Iris pigment epithelial cell (primary cell): ENCODE measurements at regions not wholly inside any gene's neighbourhood (a gene's known extent, or its start where the extent isn't known, plus 50 kb on each side); places are given as distances from the start of the nearest gene placed in this dataset.
"Not testable (repeated sequence)": the region's sequence is repeated elsewhere in the genome, so short reads cannot be mapped to it uniquely, and the experiment has no call there.

ENCODE experiments used
- DNase-seq: peaks from one replicate; pipeline ENCODE4 v3.0.0-alpha.2; 2011; ENCODE audit warnings: low read depth

GRCh38 chr5:71822065-71822464, 103.0 kb downstream of the CARTPT start:
- DNase-seq = not testable (repeated sequence)

GRCh38 chr5:71825992-71826391, 106.9 kb downstream of the CARTPT start:
- no peak for DNase-seq

GRCh38 chr5:71828291-71829040, 109.4 kb downstream of the CARTPT start:
- DNase-seq = peak; percentile 62

- no peak for DNase-seq
Observed at GRCh38 chr5:71829206-71829605, 110.1 kb downstream of the CARTPT start.

GRCh38 chr5:71830681-71831539, 111.8 kb downstream of the CARTPT start:
- peak; percentile 84 for DNase-seq

GRCh38 chr5:71832812-71833715, 114.0 kb downstream of the CARTPT start:
- DNase-seq = no peak

GRCh38 chr5:71834601-71835000, 115.5 kb downstream of the CARTPT start:
- no peak for DNase-seq

GRCh38 chr5:71836084-71836483, 117.0 kb downstream of the CARTPT start:
- peak; percentile 30 for DNase-seq

GRCh38 chr5:71836559-71837112, 117.6 kb downstream of the CARTPT start:
- peak; percentile 62 for DNase-seq

- DNase-seq = no peak
Observed at GRCh38 chr5:71838286-71838685, 119.2 kb downstream of the CARTPT start.

- DNase-seq = no peak
Observed at GRCh38 chr5:71839096-71839884, 120.2 kb downstream of the CARTPT start.

- DNase-seq = no peak
Observed at GRCh38 chr5:71841107-71841506, 122.0 kb downstream of the CARTPT start.

- DNase-seq = no peak
Observed at GRCh38 chr5:71843111-71843510, 124.0 kb downstream of the CARTPT start.

- no peak for DNase-seq
Observed at GRCh38 chr5:71844862-71845261, 125.8 kb downstream of the CARTPT start.

- DNase-seq = no peak
Observed at GRCh38 chr5:71859515-71859914, 140.4 kb downstream of the CARTPT start.

GRCh38 chr5:71860048-71860447, 141.0 kb downstream of the CARTPT start:
- no peak for DNase-seq

- DNase-seq = no peak
Observed at GRCh38 chr5:71861682-71862081, 142.6 kb downstream of the CARTPT start.

- no peak for DNase-seq
Observed at GRCh38 chr5:71862087-71862486, 143.0 kb downstream of the CARTPT start.

- DNase-seq = no peak
Observed at GRCh38 chr5:71862507-71863060, 143.5 kb downstream of the CARTPT start.

GRCh38 chr5:71864730-71865601, 145.9 kb downstream of the CARTPT start:
- peak; percentile 67 for DNase-seq
